Testis (tissue), 2 donors: ENCODE measurements at regions not wholly inside any gene's neighbourhood (a gene's known extent, or its start where the extent isn't known, plus 50 kb on each side); places are given as distances from the start of the nearest gene placed in this dataset.

Experiments
- DNase-seq: peaks from one replicate; pipeline ENCODE4 v3.0.0-alpha.2; 2019
- H3K27ac ChIP-seq, 2 donors: fragments of 200-600 bp; sonication (generic); one replicate each; pipeline ENCODE4 v1.5.1; 2019
- H3K27me3 ChIP-seq: fragments of 200-600 bp; sonication (generic); one replicate; pipeline ENCODE4 v1.5.1; 2019
- H3K36me3 ChIP-seq: fragments of 200-600 bp; sonication (generic); one replicate; pipeline ENCODE4 v1.5.1; 2017; ENCODE audit warnings: low read depth; ENCODE audit errors: missing control alignments
- H3K4me1 ChIP-seq: fragments of 200-600 bp; sonication (generic); one replicate; pipeline ENCODE4 v1.5.1; 2019
- H3K4me3 ChIP-seq, 2 donors: fragments of 200-600 bp; sonication (generic); one replicate each; pipeline ENCODE4 v1.5.1; 2017 to 2019
- H3K9me3 ChIP-seq: fragments of 200-600 bp; sonication (generic); one replicate; pipeline ENCODE4 v1.5.1; 2017
- CTCF ChIP-seq, 3 experiments: fragments of 450-650 bp in 2 of 3; fragments of 200-600 bp in 1 of 3; sonication (generic) in 1 of 3; IDR thresholded peaks; one replicate each; pipeline ENCODE4 v1.5.1; 2016 to 2019; ENCODE audit warnings: antibody characterized with exemption in 3 of 3, mild to moderate bottlenecking in 2 of 3, moderate library complexity in 1 of 3
- POLR2A ChIP-seq: fragments of 450-650 bp; IDR thresholded peaks from one replicate; pipeline ENCODE4 v1.6.1; 2017; ENCODE audit warnings: antibody characterized with exemption, mild to moderate bottlenecking, moderate library complexity
- WGBS, 2 donors: methylation state at CpG; one replicate each; pipeline ENCODE4 v1.1.5; 2018; 5-methylcytosine and 5-hydroxymethylcytosine counted together
- intact Hi-C: fragments of 100-400 bp; cut with DNase I; formaldehyde crosslinking; loops from one replicate; pipeline ENCODE4 v1.15.1; 2023; ENCODE audit warnings: low total_unique reads

GRCh38 chr7:21269021-21269420 lies 158.9 kb upstream of the SP4 start:
- Histone ChIP-seq H3K4me1 (no peaks in the 10 kb centered on the region), H3K27me3 (no peaks in the 10 kb centered on the region), H3K4me3 (no peak overlapping the region), H3K27ac (no peak overlapping the region), H3K36me3 (no peaks in the 10 kb centered on the region), H3K9me3 (no peaks in the 10 kb centered on the region)
- TF ChIP-seq POLR2A (no peak), CTCF (IDR thresholded peaks at IDR 0.05) (no peak)
- DNase-seq, result no peak
- WGBS, 2 donors, result 84 to 90% methylated on average over 4 of the region's 4 CpGs
- intact Hi-C loops, result no loop called here

GRCh38 chr7:21276471-21277035 lies 151.3 kb upstream of the SP4 start:
- Histone ChIP-seq H3K36me3 (no peaks in the 10 kb centered on the region), H3K27ac (no peak overlapping the region), H3K27me3 (no peaks in the 10 kb centered on the region), H3K4me1 (no peaks in the 10 kb centered on the region), H3K4me3 (no peak overlapping the region), H3K9me3 (no peaks in the 10 kb centered on the region)
- TF ChIP-seq POLR2A (no peak), CTCF (IDR thresholded peaks at IDR 0.05) (no peak)
- no peak for DNase-seq
- WGBS, 2 donors, result 71 to 74% methylated on average over 5 of the region's 5 CpGs
- intact Hi-C loops, result no loop called here

DNA sequence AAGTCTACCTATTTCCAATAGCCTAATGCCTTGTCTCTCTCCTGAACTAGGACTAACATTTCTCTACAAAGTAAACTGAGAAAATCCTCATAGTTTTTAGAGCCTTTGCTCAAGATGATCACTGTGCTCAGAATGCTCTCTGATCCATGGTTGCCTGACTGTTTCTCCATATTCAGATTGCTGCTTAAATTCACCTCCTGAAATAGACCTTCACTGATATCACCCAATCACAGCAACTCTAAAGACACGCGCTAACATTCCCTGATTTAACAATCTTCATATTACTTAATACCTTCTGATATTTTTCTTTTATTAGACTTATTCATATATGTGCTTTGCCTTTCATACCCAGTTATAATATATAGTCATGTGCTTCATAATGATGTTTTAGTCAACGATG lies 148.9 kb upstream of the SP4 start:
- WGBS, 2 donors, result 93 to 94% methylated on average over 3 of the region's 3 CpGs
- no peak for DNase-seq
- no peak for TF ChIP-seq POLR2A
- no peak for TF ChIP-seq CTCF (IDR thresholded peaks at IDR 0.05)

GRCh38 chr7:21281193-21281592 lies 146.7 kb upstream of the SP4 start:
- intact Hi-C loops, result no loop called here
- Histone ChIP-seq H3K36me3 (no peaks in the 10 kb centered on the region), H3K27ac (no peak overlapping the region), H3K4me1 (no peaks in the 10 kb centered on the region), H3K27me3 (no peaks in the 10 kb centered on the region), H3K4me3 (no peak overlapping the region), H3K9me3 (no peaks in the 10 kb centered on the region)
- TF ChIP-seq POLR2A (no peak), CTCF (IDR thresholded peaks at IDR 0.05) (no peak)
- no peak for DNase-seq

More for the DNA sequence above, 148.9 kb upstream of the SP4 start:
- intact Hi-C loops, result no loop called here
- Histone ChIP-seq H3K4me1 (no peaks in the 10 kb centered on the region), H3K4me3 (no peak overlapping the region), H3K36me3 (no peaks in the 10 kb centered on the region), H3K9me3 (no peaks in the 10 kb centered on the region), H3K27ac (no peak overlapping the region), H3K27me3 (no peaks in the 10 kb centered on the region)

GRCh38 chr7:21293771-21294170 lies 134.1 kb upstream of the SP4 start:
- no peak overlapping the region for H3K4me3 ChIP-seq
- no peaks in the 10 kb centered on the region for H3K36me3 ChIP-seq
- no peaks in the 10 kb centered on the region for H3K4me1 ChIP-seq
- intact Hi-C loops, result no loop called here
- H3K27ac ChIP-seq, result no peak overlapping the region
- DNase-seq, result no peak
- TF ChIP-seq POLR2A (no peak), CTCF (IDR thresholded peaks at IDR 0.05) (no peak)
- WGBS, 2 donors, result 94 to 96% methylated on average over 3 of the region's 3 CpGs
- no peaks in the 10 kb centered on the region for H3K27me3 ChIP-seq
- no peaks in the 10 kb centered on the region for H3K9me3 ChIP-seq
